ENCODE measurements at regions not wholly inside any gene's neighbourhood (a gene's known extent, or its start where the extent isn't known, plus 50 kb on each side); places are given as distances from the start of the nearest gene placed in this dataset.

DNA sequence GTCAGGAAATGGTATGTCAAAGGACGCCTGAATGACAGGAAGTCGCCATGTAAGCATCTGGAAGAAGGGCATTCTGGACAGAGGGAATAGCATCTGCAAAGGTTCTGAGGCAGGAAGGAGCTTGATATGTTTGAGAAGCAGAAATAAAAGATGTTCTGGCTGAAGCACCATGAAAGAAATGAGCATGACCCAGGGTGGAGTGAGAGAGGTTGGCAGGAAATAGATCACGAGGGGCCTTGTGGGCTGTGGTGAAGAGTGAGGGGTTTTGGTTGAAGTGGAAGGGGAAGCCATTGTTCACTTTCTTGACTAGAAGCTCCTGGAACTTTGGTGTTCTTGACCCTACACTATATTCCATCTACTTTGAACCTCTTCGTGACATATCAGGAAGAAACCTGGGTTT is 99.4 kb upstream of the PARP11 start:
- DNase-seq (peak; percentile 64), ATAC-seq (no peak)
- H3K27ac Mint-ChIP-seq, result peak overlapping the region; percentile 92
- peaks cover 57% of the 10 kb centered on the region for H3K4me1 Mint-ChIP-seq (ENCODE audit: low read depth)
- CTCF ChIA-PET, result interaction anchor here (1.1 to 2.6 kb wide), 2 partner anchors 10 to 87 kb away, joined by 4 to 10 read pairs; no protein-coding TSS in a partner anchor
- no peak overlapping the region for H3K4me3 Mint-ChIP-seq
- H3K9me3 Mint-ChIP-seq, result peaks cover 4% of the 10 kb centered on the region
- H3K36me3 Mint-ChIP-seq (ENCODE audit: low read depth), result peaks cover 7% of the 10 kb centered on the region
- intact Hi-C loops (cut with micrococcal nuclease), result no loop called here
- POLR2A ChIA-PET, result interaction anchor here (0.7 to 2.5 kb wide), 5 partner anchors 10 to 353 kb away, joined by 3 to 12 read pairs (median 6); no protein-coding TSS in a partner anchor
- no peaks in the 10 kb centered on the region for H3K27me3 Mint-ChIP-seq
- TF ChIP-seq, protein P1, sequence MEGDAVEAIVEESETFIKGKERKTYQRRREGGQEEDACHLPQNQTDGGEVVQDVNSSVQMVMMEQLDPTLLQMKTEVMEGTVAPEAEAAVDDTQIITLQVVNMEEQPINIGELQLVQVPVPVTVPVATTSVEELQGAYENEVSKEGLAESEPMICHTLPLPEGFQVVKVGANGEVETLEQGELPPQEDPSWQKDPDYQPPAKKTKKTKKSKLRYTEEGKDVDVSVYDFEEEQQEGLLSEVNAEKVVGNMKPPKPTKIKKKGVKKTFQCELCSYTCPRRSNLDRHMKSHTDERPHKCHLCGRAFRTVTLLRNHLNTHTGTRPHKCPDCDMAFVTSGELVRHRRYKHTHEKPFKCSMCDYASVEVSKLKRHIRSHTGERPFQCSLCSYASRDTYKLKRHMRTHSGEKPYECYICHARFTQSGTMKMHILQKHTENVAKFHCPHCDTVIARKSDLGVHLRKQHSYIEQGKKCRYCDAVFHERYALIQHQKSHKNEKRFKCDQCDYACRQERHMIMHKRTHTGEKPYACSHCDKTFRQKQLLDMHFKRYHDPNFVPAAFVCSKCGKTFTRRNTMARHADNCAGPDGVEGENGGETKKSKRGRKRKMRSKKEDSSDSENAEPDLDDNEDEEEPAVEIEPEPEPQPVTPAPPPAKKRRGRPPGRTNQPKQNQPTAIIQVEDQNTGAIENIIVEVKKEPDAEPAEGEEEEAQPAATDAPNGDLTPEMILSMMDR (IDR thresholded peaks at IDR 0.05), result no peak

- Mint-ChIP-seq H3K9me3 (peaks cover 4% of the 10 kb centered on the region), H3K27ac (no peak overlapping the region), H3K4me3 (no peak overlapping the region), H3K27me3 (no peaks in the 10 kb centered on the region), H3K36me3 (ENCODE audit: low read depth) (peaks cover 4% of the 10 kb centered on the region), H3K4me1 (ENCODE audit: low read depth) (peaks cover 19% of the 10 kb centered on the region)
- TF ChIP-seq, protein P1 (IDR thresholded peaks at IDR 0.05), result no peak
- intact Hi-C loops (cut with micrococcal nuclease), result loop anchor here (10.0 kb wide), 1 partner anchor 84 kb away; no protein-coding TSS in a partner anchor
- ChIA-PET POLR2A (interaction anchor here (0.6 to 1.3 kb wide), 3 partner anchors 12 to 958 kb away, joined by 3 to 4 read pairs (median 3); no protein-coding TSS in a partner anchor), CTCF (interaction anchor here (1.3 to 1.8 kb wide), 4 partner anchors 13 to 308 kb away, joined by 3 to 10 read pairs (median 5); no protein-coding TSS in a partner anchor)
- ATAC-seq (no peak), DNase-seq (no peak)
These were observed 95.3 kb upstream of the PARP11 start for GRCh38 chr12:3968523-3968922.

DNA sequence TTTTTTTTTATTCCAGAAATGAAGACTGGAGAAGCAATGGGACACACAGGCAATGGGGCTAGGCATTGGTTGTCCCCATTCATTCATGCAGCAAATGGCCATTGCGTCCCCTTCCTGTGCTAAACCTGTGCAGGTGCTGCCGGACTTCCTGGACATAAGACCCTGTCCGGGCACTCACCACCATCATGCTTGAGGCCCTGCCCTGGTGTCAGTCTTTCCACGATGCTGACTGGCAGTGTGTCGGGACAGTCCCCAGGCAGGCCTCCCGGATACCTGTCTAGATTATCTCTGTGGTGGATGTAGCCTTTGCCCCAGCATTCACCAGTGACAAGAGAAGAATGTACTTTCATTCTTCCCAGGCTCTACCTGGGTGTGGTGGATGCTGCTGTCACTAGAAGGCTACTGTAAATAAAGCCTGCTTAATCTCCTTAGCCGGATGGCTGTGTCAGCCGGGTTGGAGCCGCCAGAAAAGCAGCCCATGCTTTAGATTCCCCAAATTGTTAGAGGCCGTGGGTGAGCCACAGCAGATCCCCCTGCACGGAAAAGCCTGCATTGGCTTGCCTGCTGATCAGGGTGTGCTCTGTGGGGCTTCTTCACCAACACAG is 94.5 kb upstream of the PARP11 start:
- Mint-ChIP-seq H3K4me1 (ENCODE audit: low read depth) (peaks cover 18% of the 10 kb centered on the region), H3K4me3 (no peak overlapping the region), H3K9me3 (peaks cover 4% of the 10 kb centered on the region), H3K27me3 (no peaks in the 10 kb centered on the region), H3K36me3 (ENCODE audit: low read depth) (peaks cover 4% of the 10 kb centered on the region), H3K27ac (no peak overlapping the region)
- ChIA-PET CTCF (interaction anchor here (1.3 to 1.8 kb wide), 2 partner anchors 21 to 82 kb away, joined by 4 to 10 read pairs; no protein-coding TSS in a partner anchor), POLR2A (no interaction called here)
- ATAC-seq (no peak), DNase-seq (no peak)
- intact Hi-C loops (cut with micrococcal nuclease), result loop anchor here (10.0 kb wide), 1 partner anchor 83 kb away; no protein-coding TSS in a partner anchor
- TF ChIP-seq, protein P1 (IDR thresholded peaks at IDR 0.05), result no peak

DNA sequence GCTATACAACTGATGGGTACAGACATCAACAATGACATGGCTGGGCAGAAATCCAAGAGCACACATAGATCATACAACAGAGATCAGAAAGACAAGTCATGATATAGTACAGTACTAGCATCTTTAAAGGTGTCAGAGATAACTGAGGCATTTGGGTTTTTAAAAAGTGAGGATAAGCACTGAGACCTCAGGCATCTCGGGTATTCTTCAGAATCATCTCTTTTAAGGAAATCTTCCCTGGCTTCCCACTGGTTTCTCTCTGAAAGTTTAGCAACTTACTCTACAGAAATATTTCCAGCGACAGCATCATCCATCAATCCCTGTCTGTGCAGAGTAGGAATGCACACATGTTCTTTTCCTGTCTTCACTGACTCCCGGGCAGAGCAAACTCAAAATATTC is 93.2 kb upstream of the PARP11 start:
- DNase-seq (no peak), ATAC-seq (no peak)
- H3K4me1 Mint-ChIP-seq (ENCODE audit: low read depth), result peaks cover 21% of the 10 kb centered on the region
- intact Hi-C loops (cut with micrococcal nuclease), result loop anchor here (10.0 kb wide), 1 partner anchor 82 kb away; no protein-coding TSS in a partner anchor
- TF ChIP-seq, protein P1 (IDR thresholded peaks at IDR 0.05), result no peak
- no peaks in the 10 kb centered on the region for H3K9me3 Mint-ChIP-seq
- ChIA-PET CTCF (no interaction called here), POLR2A (no interaction called here)
- H3K27me3 Mint-ChIP-seq, result no peaks in the 10 kb centered on the region
- no peaks in the 10 kb centered on the region for H3K36me3 Mint-ChIP-seq (ENCODE audit: low read depth)
- no peak overlapping the region for H3K4me3 Mint-ChIP-seq
- H3K27ac Mint-ChIP-seq, result no peak overlapping the region

- TF ChIP-seq, protein P1 (IDR thresholded peaks at IDR 0.05), result no peak
- Mint-ChIP-seq H3K9me3 (no peaks in the 10 kb centered on the region), H3K4me1 (ENCODE audit: low read depth) (peaks cover 20% of the 10 kb centered on the region), H3K27ac (no peak overlapping the region), H3K27me3 (no peaks in the 10 kb centered on the region), H3K4me3 (no peak overlapping the region), H3K36me3 (ENCODE audit: low read depth) (no peaks in the 10 kb centered on the region)
- ATAC-seq (no peak), DNase-seq (no peak)
- intact Hi-C loops (cut with micrococcal nuclease), result loop anchor here (10.0 kb wide), 1 partner anchor 80 kb away; no protein-coding TSS in a partner anchor
- CTCF ChIA-PET, result interaction anchor here (0.6 to 2.4 kb wide), 4 partner anchors 24 to 79 kb away, joined by 3 to 9 read pairs (median 5); no protein-coding TSS in a partner anchor
- POLR2A ChIA-PET, result no interaction called here
These were observed 91.8 kb upstream of the PARP11 start for GRCh38 chr12:3965046-3965445.

Measured in activated CD8-positive, alpha-beta T cell treated with anti-CD3 and anti-CD28 coated beads for 36 hours (primary cell).